ENCODE measurements at regions not wholly inside any gene's neighbourhood (a gene's known extent, or its start where the extent isn't known, plus 50 kb on each side); places are given as distances from the start of the nearest gene placed in this dataset.

- TF ChIP-seq SNAI2 (CRISPR knock-in tag; IDR thresholded peaks at IDR 0.05) = no peak
- no peak for TF ChIP-seq TCF4 (CRISPR knock-in tag; IDR thresholded peaks at IDR 0.05; ENCODE audit: borderline replicate concordance)
- TF ChIP-seq, protein P1, sequence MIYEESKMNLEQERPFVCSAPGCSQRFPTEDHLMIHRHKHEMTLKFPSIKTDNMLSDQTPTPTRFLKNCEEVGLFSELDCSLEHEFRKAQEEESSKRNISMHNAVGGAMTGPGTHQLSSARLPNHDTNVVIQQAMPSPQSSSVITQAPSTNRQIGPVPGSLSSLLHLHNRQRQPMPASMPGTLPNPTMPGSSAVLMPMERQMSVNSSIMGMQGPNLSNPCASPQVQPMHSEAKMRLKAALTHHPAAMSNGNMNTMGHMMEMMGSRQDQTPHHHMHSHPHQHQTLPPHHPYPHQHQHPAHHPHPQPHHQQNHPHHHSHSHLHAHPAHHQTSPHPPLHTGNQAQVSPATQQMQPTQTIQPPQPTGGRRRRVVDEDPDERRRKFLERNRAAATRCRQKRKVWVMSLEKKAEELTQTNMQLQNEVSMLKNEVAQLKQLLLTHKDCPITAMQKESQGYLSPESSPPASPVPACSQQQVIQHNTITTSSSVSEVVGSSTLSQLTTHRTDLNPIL (CRISPR knock-in tag; IDR thresholded peaks at IDR 0.05; ENCODE audit: low read depth) = no peak
- no peak for TF ChIP-seq RARB (CRISPR knock-in tag; IDR thresholded peaks at IDR 0.05)
- TF ChIP-seq ARNTL (CRISPR knock-in tag; IDR thresholded peaks at IDR 0.05; ENCODE audit: borderline replicate concordance, low read depth) = no peak
- ATAC-seq = no peak
Measured at GRCh38 chr5:7214906-7215416, 181.0 kb upstream of the ADCY2 start.

GRCh38 chr5:7218141-7218540 lies 177.8 kb upstream of the ADCY2 start:
- no peak for ATAC-seq
- TF ChIP-seq ZNF565 (CRISPR knock-in tag; conservative IDR thresholded peaks at IDR 0.05; ENCODE audit: low read depth) (no peak), GLIS3 (CRISPR knock-in tag; IDR thresholded peaks at IDR 0.05) (no peak), ZC3H10 (CRISPR knock-in tag; IDR thresholded peaks at IDR 0.05) (no peak), SNAI2 (CRISPR knock-in tag; IDR thresholded peaks at IDR 0.05) (no peak), ISL1 (CRISPR knock-in tag; IDR thresholded peaks at IDR 0.05) (no peak), RARB (CRISPR knock-in tag; IDR thresholded peaks at IDR 0.05) (no peak), ZFP3 (CRISPR knock-in tag; IDR thresholded peaks at IDR 0.05) (no peak), ARNTL (CRISPR knock-in tag; IDR thresholded peaks at IDR 0.05; ENCODE audit: borderline replicate concordance, low read depth) (no peak), TSHZ2 (CRISPR knock-in tag; IDR thresholded peaks at IDR 0.05) (no peak), TCF4 (CRISPR knock-in tag; IDR thresholded peaks at IDR 0.05; ENCODE audit: borderline replicate concordance) (no peak)
- TF ChIP-seq, protein P2, sequence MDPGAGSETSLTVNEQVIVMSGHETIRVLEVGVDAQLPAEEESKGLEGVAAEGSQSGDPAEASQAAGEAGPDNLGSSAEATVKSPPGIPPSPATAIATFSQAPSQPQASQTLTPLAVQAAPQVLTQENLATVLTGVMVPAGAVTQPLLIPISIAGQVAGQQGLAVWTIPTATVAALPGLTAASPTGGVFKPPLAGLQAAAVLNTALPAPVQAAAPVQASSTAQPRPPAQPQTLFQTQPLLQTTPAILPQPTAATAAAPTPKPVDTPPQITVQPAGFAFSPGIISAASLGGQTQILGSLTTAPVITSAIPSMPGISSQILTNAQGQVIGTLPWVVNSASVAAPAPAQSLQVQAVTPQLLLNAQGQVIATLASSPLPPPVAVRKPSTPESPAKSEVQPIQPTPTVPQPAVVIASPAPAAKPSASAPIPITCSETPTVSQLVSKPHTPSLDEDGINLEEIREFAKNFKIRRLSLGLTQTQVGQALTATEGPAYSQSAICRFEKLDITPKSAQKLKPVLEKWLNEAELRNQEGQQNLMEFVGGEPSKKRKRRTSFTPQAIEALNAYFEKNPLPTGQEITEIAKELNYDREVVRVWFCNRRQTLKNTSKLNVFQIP (CRISPR knock-in tag; IDR thresholded peaks at IDR 0.05; ENCODE audit: borderline replicate concordance, low read depth) = no peak
- TF ChIP-seq, protein P1 (CRISPR knock-in tag; IDR thresholded peaks at IDR 0.05; ENCODE audit: low read depth) = no peak

DNA sequence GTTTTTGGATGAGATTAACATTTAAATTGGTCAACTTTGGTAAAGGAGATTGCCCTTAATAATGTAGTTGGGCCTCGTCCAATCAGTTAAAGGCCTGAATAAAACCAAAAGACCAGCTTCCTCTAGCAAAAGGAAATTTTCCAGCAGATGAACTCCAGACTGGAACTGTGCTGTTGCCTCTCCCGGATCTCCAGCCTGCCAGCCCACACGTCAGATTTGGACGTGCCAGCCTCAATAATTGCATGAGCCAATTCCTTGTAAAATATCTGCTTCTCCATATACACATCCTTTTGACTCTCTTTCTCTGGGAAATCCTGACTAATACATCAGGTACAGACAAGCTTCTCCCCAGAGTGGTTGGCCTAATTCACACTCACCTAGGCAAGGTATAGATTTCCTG lies 175.8 kb upstream of the ADCY2 start:
- TF ChIP-seq, protein P1 (CRISPR knock-in tag; IDR thresholded peaks at IDR 0.05; ENCODE audit: low read depth) = no peak
- TF ChIP-seq BACH2 (CRISPR knock-in tag; IDR thresholded peaks at IDR 0.05; ENCODE audit: borderline replicate concordance) = no peak
- TF ChIP-seq ZFP3 (CRISPR knock-in tag; IDR thresholded peaks at IDR 0.05) = no peak
- no peak for TF ChIP-seq RARB (CRISPR knock-in tag; IDR thresholded peaks at IDR 0.05)
- no peak for TF ChIP-seq OSR1 (CRISPR knock-in tag; IDR thresholded peaks at IDR 0.05)
- no peak for TF ChIP-seq PPARA (CRISPR knock-in tag; IDR thresholded peaks at IDR 0.05; ENCODE audit: borderline replicate concordance)
- TF ChIP-seq TSHZ2 (CRISPR knock-in tag; IDR thresholded peaks at IDR 0.05) = no peak
- TF ChIP-seq ZNF70 (CRISPR knock-in tag; IDR thresholded peaks at IDR 0.05) = no peak
- no peak for TF ChIP-seq ISL1 (CRISPR knock-in tag; IDR thresholded peaks at IDR 0.05)
- TF ChIP-seq PATZ1 (CRISPR knock-in tag; IDR thresholded peaks at IDR 0.05; ENCODE audit: borderline replicate concordance) = no peak
- no peak for ATAC-seq
